ENCODE measurements at regions not wholly inside any gene's neighbourhood (a gene's known extent, or its start where the extent isn't known, plus 50 kb on each side); places are given as distances from the start of the nearest gene placed in this dataset.

DNA sequence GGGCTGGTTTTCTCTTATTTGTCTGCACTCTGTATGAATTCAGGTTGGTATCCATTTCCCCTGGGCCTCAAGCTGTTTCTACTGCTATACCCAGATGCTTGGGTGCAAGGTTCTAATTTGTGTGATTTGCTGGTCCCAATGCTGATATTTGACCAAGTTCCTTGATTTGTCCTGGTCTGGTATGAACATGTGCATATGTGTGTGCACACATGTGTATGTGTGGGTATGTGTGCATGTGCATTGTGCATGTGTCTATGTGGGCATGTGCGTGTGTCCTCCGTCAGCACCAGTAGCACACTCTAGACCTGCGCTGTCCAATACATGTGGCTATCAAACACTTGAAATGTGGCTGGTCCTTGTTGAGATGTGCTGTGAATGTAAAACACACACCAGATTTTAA lies 102.4 kb upstream of the TSPAN2 start:
- TF ChIP-seq, protein P1, sequence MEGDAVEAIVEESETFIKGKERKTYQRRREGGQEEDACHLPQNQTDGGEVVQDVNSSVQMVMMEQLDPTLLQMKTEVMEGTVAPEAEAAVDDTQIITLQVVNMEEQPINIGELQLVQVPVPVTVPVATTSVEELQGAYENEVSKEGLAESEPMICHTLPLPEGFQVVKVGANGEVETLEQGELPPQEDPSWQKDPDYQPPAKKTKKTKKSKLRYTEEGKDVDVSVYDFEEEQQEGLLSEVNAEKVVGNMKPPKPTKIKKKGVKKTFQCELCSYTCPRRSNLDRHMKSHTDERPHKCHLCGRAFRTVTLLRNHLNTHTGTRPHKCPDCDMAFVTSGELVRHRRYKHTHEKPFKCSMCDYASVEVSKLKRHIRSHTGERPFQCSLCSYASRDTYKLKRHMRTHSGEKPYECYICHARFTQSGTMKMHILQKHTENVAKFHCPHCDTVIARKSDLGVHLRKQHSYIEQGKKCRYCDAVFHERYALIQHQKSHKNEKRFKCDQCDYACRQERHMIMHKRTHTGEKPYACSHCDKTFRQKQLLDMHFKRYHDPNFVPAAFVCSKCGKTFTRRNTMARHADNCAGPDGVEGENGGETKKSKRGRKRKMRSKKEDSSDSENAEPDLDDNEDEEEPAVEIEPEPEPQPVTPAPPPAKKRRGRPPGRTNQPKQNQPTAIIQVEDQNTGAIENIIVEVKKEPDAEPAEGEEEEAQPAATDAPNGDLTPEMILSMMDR (IDR thresholded peaks at IDR 0.05; ENCODE audit: low read depth, low read length, poor library complexity, severe bottlenecking): no peak
- TF ChIP-seq EZH2phosphoT487 (IDR thresholded peaks at IDR 0.05; ENCODE audit: borderline replicate concordance, low read length): no peak

Data from DOHH2 (cell line).